HepG2 (cell line): ENCODE measurements at regions not wholly inside any gene's neighbourhood (a gene's known extent, or its start where the extent isn't known, plus 50 kb on each side); places are given as distances from the start of the nearest gene placed in this dataset.

Experiments
- ATAC-seq: fragments of 200-7000 bp; cut with Tn5 transposase; 3 replicates; pipeline ENCODE4 v1.9.1; 2020; ENCODE audit warnings: mild to moderate bottlenecking, moderate library complexity
- BruUV-seq: library from RNA; stranded (reverse); fragments of 400-500 nt; replicated peaks from 2 replicates; lab custom pipeline; 2021; lab: Mats Ljungman, UMichigan
- CTCF ChIA-PET: fragments of 300-600 bp; formaldehyde crosslinking; extraction: SDS; loops from one replicate; lab custom pipeline; 2021; ENCODE audit warnings: low total read pairs, inconsistent platforms, low intra/inter-chr PET ratio; lab: Yijun Ruan, JAX
- POLR2A ChIA-PET: fragments of 350-600 bp; sonication (Branson Sonifier 250); formaldehyde crosslinking; loops from one replicate; lab custom pipeline; 2020; ENCODE audit warnings: antibody characterized with exemption, inconsistent platforms; lab: Yijun Ruan, JAX
- DNase-seq: peaks from one replicate; pipeline ENCODE4 v3.0.0-alpha.2; 2015; ENCODE audit warnings: low spot score
- FAIRE-seq: peaks from 3 replicates; lab custom pipeline; 2011; peaks lifted over from hg19 to GRCh38; lab: Jason Lieb, UNC
- H2AFZ ChIP-seq: one replicate; pipeline ENCODE4 v1.6.1; 2011; ENCODE audit warnings: low read length, inconsistent platforms
- H3K27ac ChIP-seq: fragments of 300-600 bp; 3 replicates; pipeline ENCODE4 v1.8.0; 2011; ENCODE audit warnings: mixed run types, mild to moderate bottlenecking, mixed read lengths, low read length, inconsistent platforms; ENCODE audit not compliant: insufficient read depth; ENCODE audit errors: extremely low read length
- H3K27me3 ChIP-seq, 2 experiments: fragments of 200-600 bp in 1 of 2; 2 replicates in 1 of 2; 3 replicates in 1 of 2; pipeline versions ENCODE4 v1.6.0 to v1.8.0; 2011; ENCODE audit warnings: low read length in 2 of 2, mild to moderate bottlenecking in 2 of 2, moderate library complexity in 2 of 2, inconsistent platforms in 1 of 2; ENCODE audit not compliant: insufficient read depth in 2 of 2, control insufficient read depth in 1 of 2
- H3K36me3 ChIP-seq, 2 experiments: fragments of 200-600 bp in 1 of 2; replicated peaks in 1 of 2; 2 replicates in 1 of 2; 3 replicates in 1 of 2; pipeline versions ENCODE4 v1.5.1 to v1.8.0; 2011; ENCODE audit warnings: low read length in 2 of 2, inconsistent platforms in 1 of 2; ENCODE audit not compliant: insufficient read depth in 2 of 2, control insufficient read depth in 1 of 2
- H3K4me1 ChIP-seq: 2 replicates; pipeline ENCODE4 v1.5.1; 2012; ENCODE audit warnings: low read length, inconsistent platforms; ENCODE audit not compliant: insufficient read depth
- H3K4me2 ChIP-seq: 2 replicates; pipeline ENCODE4 v1.6.0; 2011; ENCODE audit warnings: low read depth, low read length, inconsistent platforms
- H3K4me3 ChIP-seq, 3 experiments: fragments of 200-600 bp in 1 of 3; sonication (generic), shearing (Covaris generic) in 1 of 3; replicated peaks in 1 of 3; 2 replicates each; pipeline ENCODE4 v1.5.1; 2011 to 2016; ENCODE audit warnings: low read length in 3 of 3, inconsistent platforms in 2 of 3, low read depth in 2 of 3, mild to moderate bottlenecking in 2 of 3, control low read depth in 1 of 3, mixed read lengths in 1 of 3; ENCODE audit not compliant: insufficient read depth in 1 of 3
- H3K79me2 ChIP-seq: one replicate; pipeline ENCODE4 v1.6.1; 2011; ENCODE audit warnings: low read length, inconsistent platforms; ENCODE audit not compliant: insufficient read depth
- H3K9ac ChIP-seq: 2 replicates; pipeline ENCODE4 v1.6.0; 2011; ENCODE audit warnings: mild to moderate bottlenecking, low read depth, low read length, inconsistent platforms; ENCODE audit not compliant: insufficient read depth
- H3K9me3 ChIP-seq: 2 replicates; pipeline ENCODE4 v1.5.1; 2012; ENCODE audit warnings: mild to moderate bottlenecking, low read length
- H4K20me1 ChIP-seq: 2 replicates; pipeline ENCODE4 v1.6.0; 2011; ENCODE audit warnings: inconsistent platforms, mild to moderate bottlenecking, low read length, moderate library complexity; ENCODE audit not compliant: insufficient read depth
- ARHGAP35 ChIP-seq: sonication (generic); formaldehyde crosslinking; IDR thresholded peaks from 2 replicates; pipeline ENCODE4 v1.9.0; 2022; ENCODE audit warnings: mild to moderate bottlenecking, inconsistent platforms, moderate library complexity, missing genetic modification reagents, borderline replicate concordance
- ATF5 ChIP-seq: sonication (generic); formaldehyde crosslinking; IDR thresholded peaks from 2 replicates; pipeline ENCODE4 v1.4.0; 2020; ENCODE audit warnings: mild to moderate bottlenecking, low read depth, missing genetic modification reagents
- ETV5 ChIP-seq: IDR thresholded peaks from 2 replicates; pipeline ENCODE4 v1.6.1; 2018; ENCODE audit warnings: missing biosample characterization, missing genetic modification reagents, inconsistent platforms, borderline replicate concordance
- HBP1 ChIP-seq: IDR thresholded peaks from 2 replicates; pipeline ENCODE4 v1.6.1; 2016; ENCODE audit warnings: low read depth, control low read depth
- HES4 ChIP-seq: sonication (generic); formaldehyde crosslinking; IDR thresholded peaks from 2 replicates; pipeline ENCODE4 v1.9.0; 2021; ENCODE audit warnings: mild to moderate bottlenecking, missing genetic modification reagents, borderline replicate concordance
- HMG20B ChIP-seq: conservative IDR thresholded peaks from 2 replicates; pipeline ENCODE4 v1.6.1; 2016; ENCODE audit warnings: missing genetic modification reagents, missing compliant biosample characterization
- NBN ChIP-seq: fragments of 450-650 bp; conservative IDR thresholded peaks from 2 replicates; pipeline ENCODE4 v1.6.1; 2017
- NR0B2 ChIP-seq: sonication (generic); formaldehyde crosslinking; IDR thresholded peaks from 2 replicates; pipeline ENCODE4 v1.4.0; 2020; ENCODE audit warnings: mild to moderate bottlenecking, missing genetic modification reagents
- PHF20 ChIP-seq: sonication (generic); formaldehyde crosslinking; IDR thresholded peaks from 2 replicates; pipeline ENCODE4 v1.5.0; 2020; ENCODE audit warnings: mild to moderate bottlenecking, missing genetic modification reagents
- RXRA ChIP-seq: sonication (generic); formaldehyde crosslinking; IDR thresholded peaks from 2 replicates; pipeline ENCODE4 v1.5.1; 2020; ENCODE audit warnings: missing genetic modification reagents
- RXRB ChIP-seq: IDR thresholded peaks from 2 replicates; pipeline ENCODE4 v1.6.1; 2016; ENCODE audit warnings: borderline replicate concordance, missing genetic modification reagents, missing compliant biosample characterization
- ZC3H4 ChIP-seq: sonication (generic); formaldehyde crosslinking; IDR thresholded peaks from 2 replicates; pipeline ENCODE4 v1.4.0; 2020; ENCODE audit warnings: missing genetic modification reagents, borderline replicate concordance
- ZFP41 ChIP-seq: sonication (generic); formaldehyde crosslinking; IDR thresholded peaks from 2 replicates; pipeline ENCODE4 v1.4.0; 2020; ENCODE audit warnings: mild to moderate bottlenecking, missing genetic modification reagents, borderline replicate concordance
- ZNF264 ChIP-seq: sonication (generic); formaldehyde crosslinking; IDR thresholded peaks from 2 replicates; pipeline ENCODE4 v1.4.0; 2020; ENCODE audit warnings: missing genetic modification reagents
- ZNF362 ChIP-seq: sonication (generic); formaldehyde crosslinking; IDR thresholded peaks from 2 replicates; pipeline ENCODE4 v1.4.0; 2020; ENCODE audit warnings: missing genetic modification reagents, mild to moderate bottlenecking, borderline replicate concordance
- ZNF605 ChIP-seq: sonication (generic); formaldehyde crosslinking; IDR thresholded peaks from 2 replicates; pipeline ENCODE4 v1.8.0; 2022; ENCODE audit warnings: mild to moderate bottlenecking, missing genetic modification reagents
- WGBS: methylation state at CpG from one replicate; pipeline ENCODE4 v1.1.6; 2017; ENCODE audit warnings: low lambda C conversion rate; 5-methylcytosine and 5-hydroxymethylcytosine counted together
- in situ Hi-C: cut with HindIII; loops from 2 replicates; pipeline ENCODE4 v1.10.0; 2017; ENCODE audit warnings: low pct_unique_long_range_greater_than_20kb; ENCODE audit not compliant: extremely low pct_ligation_motif_present
- intact Hi-C: fragments of 100-400 bp; cut with micrococcal nuclease; formaldehyde crosslinking; loops from one replicate; pipeline ENCODE4 v1.10.0; 2022; ENCODE audit not compliant: unreplicated experiment
- TF ChIP-seq, protein P1 (sequence below): sonication (generic); formaldehyde crosslinking; IDR thresholded peaks from 2 replicates; pipeline ENCODE4 v1.5.0; 2020; ENCODE audit warnings: missing genetic modification reagents
- TF ChIP-seq, protein P2 (sequence below): sonication (generic); formaldehyde crosslinking; IDR thresholded peaks from 2 replicates; pipeline ENCODE4 v1.4.0; 2020; ENCODE audit warnings: missing genetic modification reagents, borderline replicate concordance
- TF ChIP-seq, protein P3 (sequence below): sonication (generic); formaldehyde crosslinking; IDR thresholded peaks from 2 replicates; pipeline ENCODE4 v1.4.0; 2020; ENCODE audit warnings: missing genetic modification reagents

GRCh38 chr1:87820668-87821334, 492.1 kb downstream of the LMO4 start:
- no peak overlapping the region for H3K4me2 ChIP-seq
- ATAC-seq (no peak), DNase-seq (no peak), FAIRE-seq (no peak)
- ChIA-PET POLR2A (no interaction called here), CTCF (no interaction called here)
- H3K27me3 ChIP-seq, result no peaks in the 10 kb centered on the region
- H3K9me3 ChIP-seq, result no peaks in the 10 kb centered on the region
- BruUV-seq, result no TSS peak
- intact Hi-C loops, result no loop called here
- no peaks in the 10 kb centered on the region for H4K20me1 ChIP-seq
- H3K9ac ChIP-seq, result no peak overlapping the region
- H3K4me1 ChIP-seq, result no peaks in the 10 kb centered on the region
- 52% methylated on average over 8 of the region's 8 CpGs for WGBS
- H3K27ac ChIP-seq, result no peak overlapping the region
- H2AFZ ChIP-seq, result no peak overlapping the region
- in situ Hi-C loops, result no loop called here
- no peaks in the 10 kb centered on the region for H3K79me2 ChIP-seq
- no peaks in the 10 kb centered on the region for H3K36me3 ChIP-seq
- no peak overlapping the region for H3K4me3 ChIP-seq
- TF ChIP-seq ATF5 (CRISPR knock-in tag), result no peak
- TF ChIP-seq ZC3H4 (CRISPR knock-in tag), result no peak
- TF ChIP-seq ARHGAP35 (CRISPR knock-in tag), result no peak
- TF ChIP-seq NBN, result no peak
- TF ChIP-seq ZNF264 (CRISPR knock-in tag), result no peak
- TF ChIP-seq NR0B2, result no peak
- TF ChIP-seq, protein P1, sequence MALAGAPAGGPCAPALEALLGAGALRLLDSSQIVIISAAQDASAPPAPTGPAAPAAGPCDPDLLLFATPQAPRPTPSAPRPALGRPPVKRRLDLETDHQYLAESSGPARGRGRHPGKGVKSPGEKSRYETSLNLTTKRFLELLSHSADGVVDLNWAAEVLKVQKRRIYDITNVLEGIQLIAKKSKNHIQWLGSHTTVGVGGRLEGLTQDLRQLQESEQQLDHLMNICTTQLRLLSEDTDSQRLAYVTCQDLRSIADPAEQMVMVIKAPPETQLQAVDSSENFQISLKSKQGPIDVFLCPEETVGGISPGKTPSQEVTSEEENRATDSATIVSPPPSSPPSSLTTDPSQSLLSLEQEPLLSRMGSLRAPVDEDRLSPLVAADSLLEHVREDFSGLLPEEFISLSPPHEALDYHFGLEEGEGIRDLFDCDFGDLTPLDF (CRISPR knock-in tag), result no peak
- TF ChIP-seq, protein P2, sequence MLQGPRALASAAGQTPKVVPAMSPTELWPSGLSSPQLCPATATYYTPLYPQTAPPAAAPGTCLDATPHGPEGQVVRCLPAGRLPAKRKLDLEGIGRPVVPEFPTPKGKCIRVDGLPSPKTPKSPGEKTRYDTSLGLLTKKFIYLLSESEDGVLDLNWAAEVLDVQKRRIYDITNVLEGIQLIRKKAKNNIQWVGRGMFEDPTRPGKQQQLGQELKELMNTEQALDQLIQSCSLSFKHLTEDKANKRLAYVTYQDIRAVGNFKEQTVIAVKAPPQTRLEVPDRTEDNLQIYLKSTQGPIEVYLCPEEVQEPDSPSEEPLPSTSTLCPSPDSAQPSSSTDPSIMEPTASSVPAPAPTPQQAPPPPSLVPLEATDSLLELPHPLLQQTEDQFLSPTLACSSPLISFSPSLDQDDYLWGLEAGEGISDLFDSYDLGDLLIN, result no peak
- TF ChIP-seq ZNF605 (CRISPR knock-in tag), result no peak
- TF ChIP-seq HMG20B (CRISPR knock-in tag), result no peak
- no peak for TF ChIP-seq ZFP41
- TF ChIP-seq, protein P3, sequence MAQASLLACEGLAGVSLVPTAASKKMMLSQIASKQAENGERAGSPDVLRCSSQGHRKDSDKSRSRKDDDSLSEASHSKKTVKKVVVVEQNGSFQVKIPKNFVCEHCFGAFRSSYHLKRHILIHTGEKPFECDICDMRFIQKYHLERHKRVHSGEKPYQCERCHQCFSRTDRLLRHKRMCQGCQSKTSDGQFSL (CRISPR knock-in tag), result no peak
- no peak for TF ChIP-seq HES4 (CRISPR knock-in tag)
- no peak for TF ChIP-seq PHF20 (CRISPR knock-in tag)
- TF ChIP-seq RXRB, result no peak
- no peak for TF ChIP-seq HBP1 (CRISPR knock-in tag)
- no peak for TF ChIP-seq RXRA (CRISPR knock-in tag)
- no peak for TF ChIP-seq ETV5 (CRISPR knock-in tag)
- no peak for TF ChIP-seq ZNF362 (CRISPR knock-in tag)
